Testis (tissue), 2 donors: ENCODE measurements at regions not wholly inside any gene's neighbourhood (a gene's known extent, or its start where the extent isn't known, plus 50 kb on each side); places are given as distances from the start of the nearest gene placed in this dataset.
A peak's percentile ranks its signal among the peaks of the same experiment; 100 is the strongest.

Experiments
- DNase-seq: peaks from one replicate; pipeline ENCODE4 v3.0.0-alpha.2; 2019
- H3K27ac ChIP-seq, 2 donors: fragments of 200-600 bp; sonication (generic); one replicate each; pipeline ENCODE4 v1.5.1; 2019
- H3K27me3 ChIP-seq: fragments of 200-600 bp; sonication (generic); one replicate; pipeline ENCODE4 v1.5.1; 2019
- H3K36me3 ChIP-seq: fragments of 200-600 bp; sonication (generic); one replicate; pipeline ENCODE4 v1.5.1; 2017; ENCODE audit warnings: low read depth; ENCODE audit errors: missing control alignments
- H3K4me1 ChIP-seq: fragments of 200-600 bp; sonication (generic); one replicate; pipeline ENCODE4 v1.5.1; 2019
- H3K4me3 ChIP-seq, 2 donors: fragments of 200-600 bp; sonication (generic); one replicate each; pipeline ENCODE4 v1.5.1; 2017 to 2019
- H3K9me3 ChIP-seq: fragments of 200-600 bp; sonication (generic); one replicate; pipeline ENCODE4 v1.5.1; 2017
- CTCF ChIP-seq, 3 experiments: fragments of 450-650 bp in 2 of 3; fragments of 200-600 bp in 1 of 3; sonication (generic) in 1 of 3; IDR thresholded peaks; one replicate each; pipeline ENCODE4 v1.5.1; 2016 to 2019; ENCODE audit warnings: antibody characterized with exemption in 3 of 3, mild to moderate bottlenecking in 2 of 3, moderate library complexity in 1 of 3
- POLR2A ChIP-seq: fragments of 450-650 bp; IDR thresholded peaks from one replicate; pipeline ENCODE4 v1.6.1; 2017; ENCODE audit warnings: antibody characterized with exemption, mild to moderate bottlenecking, moderate library complexity
- WGBS, 2 donors: methylation state at CpG; one replicate each; pipeline ENCODE4 v1.1.5; 2018; 5-methylcytosine and 5-hydroxymethylcytosine counted together
- intact Hi-C: fragments of 100-400 bp; cut with DNase I; formaldehyde crosslinking; loops from one replicate; pipeline ENCODE4 v1.15.1; 2023; ENCODE audit warnings: low total_unique reads

GRCh38 chr12:127025545-127025944, 1241.4 kb upstream of the TMEM132C start:
- H3K36me3 ChIP-seq = no peaks in the 10 kb centered on the region
- intact Hi-C loops = no loop called here
- no peak for DNase-seq
- no peak overlapping the region for H3K4me3 ChIP-seq
- H3K4me1 ChIP-seq = no peaks in the 10 kb centered on the region
- no peak for TF ChIP-seq POLR2A
- TF ChIP-seq CTCF (IDR thresholded peaks at IDR 0.05) = peak in 1 of 3 experiments; percentile 25
- WGBS, 2 donors = 46 to 72% methylated on average over 1 of the region's 1 CpG
- no peaks in the 10 kb centered on the region for H3K9me3 ChIP-seq
- no peaks in the 10 kb centered on the region for H3K27me3 ChIP-seq
- H3K27ac ChIP-seq = no peak overlapping the region

GRCh38 chr12:127035011-127035879, 1231.7 kb upstream of the TMEM132C start:
- intact Hi-C loops = no loop called here
- H3K27ac ChIP-seq = no peak overlapping the region
- H3K36me3 ChIP-seq = no peaks in the 10 kb centered on the region
- no peaks in the 10 kb centered on the region for H3K4me1 ChIP-seq
- DNase-seq = no peak
- TF ChIP-seq CTCF (IDR thresholded peaks at IDR 0.05) (no peak), POLR2A (no peak)
- WGBS, 2 donors = 92 to 93% methylated on average over 10 to 11 of the region's 11 CpGs
- no peaks in the 10 kb centered on the region for H3K27me3 ChIP-seq
- no peak overlapping the region for H3K4me3 ChIP-seq
- H3K9me3 ChIP-seq = no peaks in the 10 kb centered on the region

GRCh38 chr12:127038152-127038551, 1228.8 kb upstream of the TMEM132C start:
- no peak for DNase-seq
- WGBS, 2 donors = 77 to 83% methylated on average over 1 of the region's 1 CpG
- Histone ChIP-seq H3K9me3 (no peaks in the 10 kb centered on the region), H3K27ac (no peak overlapping the region), H3K27me3 (no peaks in the 10 kb centered on the region), H3K4me3 (no peak overlapping the region), H3K4me1 (no peaks in the 10 kb centered on the region), H3K36me3 (no peaks in the 10 kb centered on the region)
- intact Hi-C loops = no loop called here
- no peak for TF ChIP-seq CTCF (IDR thresholded peaks at IDR 0.05)
- TF ChIP-seq POLR2A = no peak

GRCh38 chr12:127038761-127039160, 1228.2 kb upstream of the TMEM132C start:
- Histone ChIP-seq H3K9me3 (no peaks in the 10 kb centered on the region), H3K4me3 (no peak overlapping the region), H3K4me1 (no peaks in the 10 kb centered on the region), H3K36me3 (no peaks in the 10 kb centered on the region), H3K27me3 (no peaks in the 10 kb centered on the region), H3K27ac (no peak overlapping the region)
- 81 to 82% methylated on average over 10 of the region's 10 CpGs for WGBS, 2 donors
- no peak for DNase-seq
- TF ChIP-seq POLR2A (no peak), CTCF (IDR thresholded peaks at IDR 0.05) (no peak)
- intact Hi-C loops = no loop called here
